Loucy (cell line): ENCODE measurements at regions not wholly inside any gene's neighbourhood (a gene's known extent, or its start where the extent isn't known, plus 50 kb on each side); places are given as distances from the start of the nearest gene placed in this dataset.

Source experiments
- CTCF ChIP-seq: fragments of 200-600 bp; sonication (generic); conservative IDR thresholded peaks from 2 replicates; pipeline ENCODE4 v1.5.1; 2014; ENCODE audit warnings: mild to moderate bottlenecking, antibody characterized with exemption, low read length
- EZH2phosphoT487 ChIP-seq: fragments of 200-600 bp; IDR thresholded peaks from 2 replicates; pipeline ENCODE4 v1.6.1; 2018; ENCODE audit warnings: antibody characterized with exemption, mild to moderate bottlenecking, moderate library complexity, borderline replicate concordance

DNA sequence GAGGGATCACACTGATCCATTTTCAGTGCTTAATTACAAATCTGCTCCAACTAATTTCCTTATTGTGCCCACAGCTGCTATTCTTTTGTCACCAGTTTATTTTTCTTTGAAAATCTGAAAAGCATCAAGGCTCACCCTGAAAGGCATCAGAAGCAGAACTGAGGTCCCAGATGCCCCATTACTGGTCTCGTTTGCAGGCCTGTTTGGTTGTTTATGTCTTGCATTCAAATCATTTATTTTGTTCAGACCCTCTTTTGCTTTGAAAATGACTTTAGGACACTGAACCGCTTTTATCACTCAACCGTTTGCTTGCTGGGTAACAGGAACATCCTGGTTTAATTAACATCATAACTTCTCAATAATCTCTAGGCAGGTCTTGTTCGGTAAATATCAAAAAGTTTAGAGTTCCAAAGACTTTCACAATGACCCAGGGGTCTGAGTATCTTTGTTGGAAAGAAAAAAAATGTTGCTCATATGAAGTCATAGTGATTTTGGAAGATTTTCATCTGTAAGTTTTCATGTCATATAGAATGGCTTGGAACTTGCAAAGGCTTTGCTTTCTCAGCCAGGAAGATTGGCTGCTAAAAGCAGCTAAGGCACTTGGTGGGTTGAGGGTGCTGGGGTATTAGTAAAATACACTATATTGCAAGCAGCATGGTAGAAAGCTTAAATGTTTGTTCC, 398.3 kb upstream of the NPVF start:
- no peak for TF ChIP-seq CTCF
- TF ChIP-seq EZH2phosphoT487: no peak
